ENCODE measurements at regions not wholly inside any gene's neighbourhood (a gene's known extent, or its start where the extent isn't known, plus 50 kb on each side); places are given as distances from the start of the nearest gene placed in this dataset.

- Histone ChIP-seq H3K27me3 (replicated peaks; ENCODE audit: insufficient read depth, low read depth, low read length, poor library complexity) (no peaks in the 10 kb centered on the region), H3K36me3 (ENCODE audit: insufficient read depth, low read length, poor library complexity, severe bottlenecking) (no peaks in the 10 kb centered on the region), H3K27ac (ENCODE audit: low read depth, low read length, poor library complexity, severe bottlenecking) (no peak overlapping the region), H3K4me1 (ENCODE audit: insufficient read depth, low read length, poor library complexity, severe bottlenecking) (no peaks in the 10 kb centered on the region), H3K4me3 (ENCODE audit: low read depth, low read length, poor library complexity, severe bottlenecking) (no peak overlapping the region), H3K9me3 (ENCODE audit: low read depth, low read length, poor library complexity, severe bottlenecking) (no peaks in the 10 kb centered on the region)
- ChIA-PET CTCF (no interaction called here), POLR2A (ENCODE audit: low non-redundant PET) (no interaction called here)
- BruUV-seq (replicated peaks), result no TSS peak
- no peak for DNase-seq (ENCODE audit: low spot score)
- TF ChIP-seq CTCF (conservative IDR thresholded peaks at IDR 0.05; ENCODE audit: low read depth, low read length) (no peak), EZH2 (IDR thresholded peaks at IDR 0.05; ENCODE audit: borderline replicate concordance, low read depth, low read length, poor library complexity, severe bottlenecking) (no peak)
- intact Hi-C loops (cut with micrococcal nuclease; ENCODE audit: unreplicated experiment), result no loop called here
These were observed 539.8 kb upstream of the ARX start for GRCh38 chrX:25555521-25555920.

GRCh38 chrX:25558137-25558536 lies 542.4 kb upstream of the ARX start:
- no peak overlapping the region for H3K27ac ChIP-seq (ENCODE audit: low read depth, low read length, poor library complexity, severe bottlenecking)
- DNase-seq (ENCODE audit: low spot score), result no peak
- H3K4me3 ChIP-seq (ENCODE audit: low read depth, low read length, poor library complexity, severe bottlenecking), result no peak overlapping the region
- no peaks in the 10 kb centered on the region for H3K27me3 ChIP-seq (replicated peaks; ENCODE audit: insufficient read depth, low read depth, low read length, poor library complexity)
- POLR2A ChIA-PET (ENCODE audit: low non-redundant PET), result no interaction called here
- H3K36me3 ChIP-seq (ENCODE audit: insufficient read depth, low read length, poor library complexity, severe bottlenecking), result no peaks in the 10 kb centered on the region
- no TSS peak for BruUV-seq (replicated peaks)
- CTCF ChIA-PET, result no interaction called here
- H3K9me3 ChIP-seq (ENCODE audit: low read depth, low read length, poor library complexity, severe bottlenecking), result no peaks in the 10 kb centered on the region
- intact Hi-C loops (cut with micrococcal nuclease; ENCODE audit: unreplicated experiment), result no loop called here
- TF ChIP-seq CTCF (conservative IDR thresholded peaks at IDR 0.05; ENCODE audit: low read depth, low read length), result no peak
- no peak for TF ChIP-seq EZH2 (IDR thresholded peaks at IDR 0.05; ENCODE audit: borderline replicate concordance, low read depth, low read length, poor library complexity, severe bottlenecking)
- no peaks in the 10 kb centered on the region for H3K4me1 ChIP-seq (ENCODE audit: insufficient read depth, low read length, poor library complexity, severe bottlenecking)

GRCh38 chrX:25561190-25561589 lies 545.4 kb upstream of the ARX start:
- H3K27me3 ChIP-seq (replicated peaks; ENCODE audit: insufficient read depth, low read depth, low read length, poor library complexity), result no peaks in the 10 kb centered on the region
- H3K4me1 ChIP-seq (ENCODE audit: insufficient read depth, low read length, poor library complexity, severe bottlenecking), result no peaks in the 10 kb centered on the region
- no TSS peak for BruUV-seq (replicated peaks)
- POLR2A ChIA-PET (ENCODE audit: low non-redundant PET), result no interaction called here
- intact Hi-C loops (cut with micrococcal nuclease; ENCODE audit: unreplicated experiment), result no loop called here
- TF ChIP-seq EZH2 (IDR thresholded peaks at IDR 0.05; ENCODE audit: borderline replicate concordance, low read depth, low read length, poor library complexity, severe bottlenecking) (no peak), CTCF (conservative IDR thresholded peaks at IDR 0.05; ENCODE audit: low read depth, low read length) (no peak)
- H3K27ac ChIP-seq (ENCODE audit: low read depth, low read length, poor library complexity, severe bottlenecking), result no peak overlapping the region
- no peak overlapping the region for H3K4me3 ChIP-seq (ENCODE audit: low read depth, low read length, poor library complexity, severe bottlenecking)
- H3K9me3 ChIP-seq (ENCODE audit: low read depth, low read length, poor library complexity, severe bottlenecking), result no peaks in the 10 kb centered on the region
- H3K36me3 ChIP-seq (ENCODE audit: insufficient read depth, low read length, poor library complexity, severe bottlenecking), result no peaks in the 10 kb centered on the region
- CTCF ChIA-PET, result no interaction called here
- no peak for DNase-seq (ENCODE audit: low spot score)
